ENCODE measurements at regions not wholly inside any gene's neighbourhood (a gene's known extent, or its start where the extent isn't known, plus 50 kb on each side); places are given as distances from the start of the nearest gene placed in this dataset.

GRCh38 chr1:68570871-68571270 is 74.0 kb upstream of the DEPDC1 start:
- TF ChIP-seq, protein P1, sequence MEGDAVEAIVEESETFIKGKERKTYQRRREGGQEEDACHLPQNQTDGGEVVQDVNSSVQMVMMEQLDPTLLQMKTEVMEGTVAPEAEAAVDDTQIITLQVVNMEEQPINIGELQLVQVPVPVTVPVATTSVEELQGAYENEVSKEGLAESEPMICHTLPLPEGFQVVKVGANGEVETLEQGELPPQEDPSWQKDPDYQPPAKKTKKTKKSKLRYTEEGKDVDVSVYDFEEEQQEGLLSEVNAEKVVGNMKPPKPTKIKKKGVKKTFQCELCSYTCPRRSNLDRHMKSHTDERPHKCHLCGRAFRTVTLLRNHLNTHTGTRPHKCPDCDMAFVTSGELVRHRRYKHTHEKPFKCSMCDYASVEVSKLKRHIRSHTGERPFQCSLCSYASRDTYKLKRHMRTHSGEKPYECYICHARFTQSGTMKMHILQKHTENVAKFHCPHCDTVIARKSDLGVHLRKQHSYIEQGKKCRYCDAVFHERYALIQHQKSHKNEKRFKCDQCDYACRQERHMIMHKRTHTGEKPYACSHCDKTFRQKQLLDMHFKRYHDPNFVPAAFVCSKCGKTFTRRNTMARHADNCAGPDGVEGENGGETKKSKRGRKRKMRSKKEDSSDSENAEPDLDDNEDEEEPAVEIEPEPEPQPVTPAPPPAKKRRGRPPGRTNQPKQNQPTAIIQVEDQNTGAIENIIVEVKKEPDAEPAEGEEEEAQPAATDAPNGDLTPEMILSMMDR (IDR thresholded peaks at IDR 0.05 in 8 of 11, conservative IDR thresholded peaks at IDR 0.05 in 3 of 11): no peak
- no peak for TF ChIP-seq POLR2A (IDR thresholded peaks at IDR 0.05)
